HepG2 (cell line): ENCODE measurements at regions not wholly inside any gene's neighbourhood (a gene's known extent, or its start where the extent isn't known, plus 50 kb on each side); places are given as distances from the start of the nearest gene placed in this dataset.

ENCODE experiments used
- AGO1 ChIP-seq: fragments of 200-400 bp; formaldehyde crosslinking; IDR thresholded peaks from 2 replicates; pipeline ENCODE4 v1.6.1; 2017; ENCODE audit warnings: mild to moderate bottlenecking, low read depth, low read length, moderate library complexity; ENCODE audit not compliant: poor library complexity, severe bottlenecking
- CCAR2 ChIP-seq: fragments of 200-400 bp; formaldehyde crosslinking; optimal IDR thresholded peaks from 2 replicates; pipeline ENCODE3; 2018; ENCODE audit warnings: low read depth, mild to moderate bottlenecking, low read length, moderate library complexity
- CHD4 ChIP-seq: fragments of 200-600 bp; sonication (generic); IDR thresholded peaks from 2 replicates; pipeline ENCODE4 v1.7.0; 2017; ENCODE audit warnings: mild to moderate bottlenecking, low read length, borderline replicate concordance
- DNMT1 ChIP-seq: sonication (generic); formaldehyde crosslinking; IDR thresholded peaks from 2 replicates; pipeline ENCODE4 v1.5.1; 2020; ENCODE audit warnings: mild to moderate bottlenecking, missing genetic modification reagents
- MAX ChIP-seq: IDR thresholded peaks from 2 replicates; pipeline ENCODE4 v1.6.1; 2012; ENCODE audit warnings: inconsistent platforms
- NPAS2 ChIP-seq: sonication (generic); formaldehyde crosslinking; IDR thresholded peaks from 2 replicates; pipeline ENCODE4 v1.8.0; 2022; ENCODE audit warnings: mild to moderate bottlenecking, missing genetic modification reagents, borderline replicate concordance
- PLRG1 ChIP-seq: fragments of 450-650 bp; conservative IDR thresholded peaks from 2 replicates; pipeline ENCODE4 v1.6.1; 2016
- REST ChIP-seq, 2 experiments: IDR thresholded peaks; 2 replicates each; pipeline ENCODE4 v1.6.1; 2011 to 2012; ENCODE audit warnings: low read length in 2 of 2, borderline replicate concordance in 1 of 2, low read depth in 1 of 2, mild to moderate bottlenecking in 1 of 2, moderate library complexity in 1 of 2
- SUZ12 ChIP-seq: fragments of 150-350 bp; IDR thresholded peaks from 2 replicates; pipeline ENCODE4 v1.6.1; 2014; ENCODE audit warnings: low read depth, low read length
- ZKSCAN8 ChIP-seq: IDR thresholded peaks from 2 replicates; pipeline ENCODE4 v1.6.1; 2016; ENCODE audit warnings: borderline replicate concordance, missing genetic modification reagents, missing compliant biosample characterization
- ZNF333 ChIP-seq: sonication (generic); formaldehyde crosslinking; IDR thresholded peaks from 2 replicates; pipeline ENCODE4 v1.4.0; 2020; ENCODE audit warnings: mild to moderate bottlenecking, missing genetic modification reagents, borderline replicate concordance
- ZSCAN29 ChIP-seq: sonication (generic); formaldehyde crosslinking; conservative IDR thresholded peaks from 2 replicates; pipeline ENCODE4 v1.4.0; 2020; ENCODE audit warnings: mild to moderate bottlenecking, missing genetic modification reagents
- TF ChIP-seq, protein P1 (sequence below): sonication (generic); formaldehyde crosslinking; IDR thresholded peaks from 2 replicates; pipeline ENCODE4 v1.4.0; 2020; ENCODE audit warnings: mild to moderate bottlenecking, missing genetic modification reagents
- TF ChIP-seq, protein P2 (sequence below): sonication (generic); formaldehyde crosslinking; IDR thresholded peaks from 2 replicates; pipeline ENCODE4 v1.5.0; 2020; ENCODE audit warnings: missing genetic modification reagents, mild to moderate bottlenecking, borderline replicate concordance

DNA sequence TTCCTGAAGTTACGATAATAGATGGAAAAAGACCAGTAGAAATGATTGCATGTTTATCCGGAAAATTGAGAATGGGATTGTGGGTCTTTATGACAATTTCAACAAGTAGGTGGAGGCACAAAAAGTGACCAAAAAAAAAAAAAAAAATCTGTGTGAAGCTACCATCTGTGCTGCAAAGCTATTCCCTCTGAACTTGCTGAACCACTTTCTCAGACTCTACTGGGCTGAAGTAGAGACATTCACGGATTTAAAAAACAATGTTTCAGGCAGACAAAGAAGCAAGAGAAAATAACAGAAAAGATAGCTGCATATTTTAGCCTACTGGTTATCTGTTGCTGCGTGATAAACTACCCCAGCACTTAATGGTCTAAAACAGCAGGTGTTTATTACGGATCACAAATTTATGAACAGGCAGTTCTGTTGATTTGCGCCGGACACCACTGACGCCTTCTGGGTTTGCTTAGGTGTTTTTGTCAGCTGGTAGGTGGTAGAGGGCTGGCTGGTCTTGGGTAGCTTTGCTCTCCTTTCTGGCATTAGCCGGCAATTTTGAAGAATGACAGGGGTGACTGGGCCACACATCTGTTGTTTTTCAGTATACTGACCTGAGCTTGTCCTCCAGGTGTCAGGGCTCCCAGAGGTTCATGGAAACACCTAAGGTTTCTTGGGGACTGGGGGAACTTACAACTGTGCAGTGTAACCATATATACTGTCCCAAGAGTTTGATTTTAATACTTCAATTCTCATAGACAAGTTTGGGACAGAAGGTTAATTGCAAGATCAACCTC, 665.1 kb downstream of the CCSER2 start:
- TF ChIP-seq SUZ12, result no peak
- TF ChIP-seq MAX, result no peak
- TF ChIP-seq REST (IDR thresholded peaks at IDR 0.05; ENCODE audit: borderline replicate concordance in 1 of 2, low read depth in 1 of 2, low read length in 2 of 2), result no peak
- TF ChIP-seq, protein P1, sequence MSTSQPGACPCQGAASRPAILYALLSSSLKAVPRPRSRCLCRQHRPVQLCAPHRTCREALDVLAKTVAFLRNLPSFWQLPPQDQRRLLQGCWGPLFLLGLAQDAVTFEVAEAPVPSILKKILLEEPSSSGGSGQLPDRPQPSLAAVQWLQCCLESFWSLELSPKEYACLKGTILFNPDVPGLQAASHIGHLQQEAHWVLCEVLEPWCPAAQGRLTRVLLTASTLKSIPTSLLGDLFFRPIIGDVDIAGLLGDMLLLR (CRISPR knock-in tag), result no peak
- TF ChIP-seq NPAS2 (CRISPR knock-in tag), result no peak
- no peak for TF ChIP-seq DNMT1 (CRISPR knock-in tag)
- no peak for TF ChIP-seq ZSCAN29 (CRISPR knock-in tag)
- no peak for TF ChIP-seq CCAR2
- no peak for TF ChIP-seq AGO1
- TF ChIP-seq PLRG1, result no peak
- TF ChIP-seq ZNF333 (CRISPR knock-in tag), result no peak
- TF ChIP-seq CHD4, result no peak
- TF ChIP-seq, protein P2, sequence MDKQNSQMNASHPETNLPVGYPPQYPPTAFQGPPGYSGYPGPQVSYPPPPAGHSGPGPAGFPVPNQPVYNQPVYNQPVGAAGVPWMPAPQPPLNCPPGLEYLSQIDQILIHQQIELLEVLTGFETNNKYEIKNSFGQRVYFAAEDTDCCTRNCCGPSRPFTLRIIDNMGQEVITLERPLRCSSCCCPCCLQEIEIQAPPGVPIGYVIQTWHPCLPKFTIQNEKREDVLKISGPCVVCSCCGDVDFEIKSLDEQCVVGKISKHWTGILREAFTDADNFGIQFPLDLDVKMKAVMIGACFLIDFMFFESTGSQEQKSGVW, result no peak
- no peak for TF ChIP-seq ZKSCAN8
